HT-29 (cell line): ENCODE measurements at regions not wholly inside any gene's neighbourhood (a gene's known extent, or its start where the extent isn't known, plus 50 kb on each side); places are given as distances from the start of the nearest gene placed in this dataset.
"Not testable (repeated sequence)": the region's sequence is repeated elsewhere in the genome, so short reads cannot be mapped to it uniquely, and the experiment has no call there.

ENCODE experiments used
- DNase-seq: peaks from one replicate; pipeline ENCODE4 v3.0.0-alpha.2; 2015; ENCODE audit warnings: low spot score

DNA sequence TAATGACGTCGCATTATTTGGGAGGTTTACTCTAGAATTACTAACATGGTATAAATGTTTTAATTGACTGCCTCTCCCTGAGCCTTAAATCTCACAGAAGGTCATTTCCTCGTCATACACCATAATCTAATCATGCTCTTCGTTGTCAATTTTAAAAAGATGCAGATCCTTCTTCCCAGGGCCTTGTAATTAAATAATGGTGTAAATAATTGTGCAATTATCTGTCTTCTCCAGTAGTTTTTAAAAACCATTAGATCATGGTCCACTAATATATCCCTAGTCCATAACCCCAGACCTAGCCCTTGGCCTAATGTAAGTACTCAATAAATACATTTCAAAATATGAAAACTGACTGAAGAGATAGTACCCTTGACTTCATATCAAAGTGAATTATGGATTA, 181.5 kb upstream of the GNAI1 start:
- DNase-seq, result no peak

GRCh38 chr7:79952399-79952798, 182.2 kb upstream of the GNAI1 start:
- no peak for DNase-seq

- DNase-seq, result no peak
These were observed 183.2 kb upstream of the GNAI1 start for GRCh38 chr7:79951415-79951814.

GRCh38 chr7:79949778-79950177, 184.9 kb upstream of the GNAI1 start:
- DNase-seq, result no peak

- DNase-seq, result no peak
These were observed 198.2 kb upstream of the GNAI1 start for GRCh38 chr7:79936281-79936983.

DNA sequence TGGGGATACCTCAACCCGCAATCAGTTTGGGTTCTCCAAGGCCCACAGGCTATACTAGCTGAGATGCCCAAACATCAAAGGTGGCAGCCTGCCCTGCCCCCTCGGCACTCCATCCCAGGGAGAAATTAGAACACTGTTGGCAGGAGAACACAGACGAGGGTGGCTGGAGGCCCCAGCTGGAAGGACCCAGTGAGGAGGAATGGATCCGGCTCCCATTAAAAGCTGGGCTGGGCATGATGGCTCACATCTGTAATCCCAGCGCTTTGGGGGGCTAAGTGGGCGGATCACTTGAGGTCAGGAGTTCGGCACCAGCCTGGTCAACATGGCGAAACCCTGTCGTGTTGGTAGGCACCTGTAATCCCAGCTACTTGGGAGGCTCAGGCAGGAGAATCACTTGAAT, 199.9 kb upstream of the GNAI1 start:
- DNase-seq, result no peak

DNA sequence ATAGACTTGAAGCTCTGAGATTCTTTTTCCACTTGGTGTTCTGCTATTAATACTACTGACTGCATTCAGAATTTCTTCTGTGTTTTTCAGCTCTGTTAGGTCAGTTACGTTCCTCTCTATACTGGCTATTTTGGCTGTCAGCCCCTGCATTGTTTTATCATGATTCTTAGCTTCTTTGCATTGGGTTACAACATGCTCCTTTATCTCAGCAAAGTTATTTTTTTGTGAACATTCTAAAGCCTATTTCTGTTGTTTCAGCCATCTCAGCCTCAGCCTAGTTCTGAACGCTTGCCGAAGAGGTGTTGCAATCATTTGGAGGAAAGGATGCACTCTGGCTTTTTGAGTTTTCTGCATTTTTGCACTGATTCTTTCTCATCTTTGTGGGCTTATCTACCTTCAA, 201.5 kb upstream of the GNAI1 start:
- DNase-seq, result no peak

DNA sequence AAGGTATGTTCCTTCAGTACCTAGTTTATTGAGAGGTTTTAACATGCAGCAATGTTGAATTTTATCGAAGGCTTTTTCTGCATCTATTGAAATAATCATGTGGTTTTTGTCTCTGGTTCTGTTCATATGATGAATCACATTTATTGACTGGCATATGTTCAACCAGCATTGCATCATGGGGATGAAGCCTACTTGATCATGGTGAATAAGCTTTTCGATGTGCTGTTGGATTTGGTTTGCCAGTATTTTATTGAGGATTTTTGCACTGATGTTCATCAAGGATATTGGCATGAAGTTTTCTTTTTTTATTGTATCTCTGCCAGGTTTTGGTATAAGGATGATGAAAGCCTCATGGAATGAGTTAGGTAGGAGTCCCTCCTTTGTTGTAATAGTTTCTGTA, 204.0 kb upstream of the GNAI1 start:
- DNase-seq, result no peak

GRCh38 chr7:79927116-79927515, 207.5 kb upstream of the GNAI1 start:
- DNase-seq, result no peak

DNA sequence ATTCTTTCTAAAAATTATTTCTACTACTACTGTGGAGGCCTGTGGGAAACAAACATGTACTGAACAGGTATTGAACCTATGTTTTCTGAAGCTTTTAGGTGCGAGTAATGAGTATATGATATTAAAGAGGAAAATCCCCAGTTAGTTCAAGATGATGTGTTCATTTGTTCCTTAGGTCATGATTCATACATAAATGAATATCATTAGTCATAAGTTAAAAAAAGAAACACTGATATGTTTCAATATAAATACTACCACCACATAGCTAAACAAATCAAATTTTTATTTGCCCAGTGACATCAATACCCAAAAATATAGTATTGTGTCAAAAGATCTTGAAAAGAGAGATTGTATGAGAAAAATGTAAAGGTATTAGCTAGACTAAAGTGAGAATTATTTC, 210.7 kb upstream of the GNAI1 start:
- DNase-seq, result no peak

- no peak for DNase-seq
These were observed 211.7 kb upstream of the GNAI1 start for GRCh38 chr7:79922894-79923293.

- DNase-seq, result no peak
These were observed 212.7 kb upstream of the GNAI1 start for GRCh38 chr7:79921976-79922375.

DNA sequence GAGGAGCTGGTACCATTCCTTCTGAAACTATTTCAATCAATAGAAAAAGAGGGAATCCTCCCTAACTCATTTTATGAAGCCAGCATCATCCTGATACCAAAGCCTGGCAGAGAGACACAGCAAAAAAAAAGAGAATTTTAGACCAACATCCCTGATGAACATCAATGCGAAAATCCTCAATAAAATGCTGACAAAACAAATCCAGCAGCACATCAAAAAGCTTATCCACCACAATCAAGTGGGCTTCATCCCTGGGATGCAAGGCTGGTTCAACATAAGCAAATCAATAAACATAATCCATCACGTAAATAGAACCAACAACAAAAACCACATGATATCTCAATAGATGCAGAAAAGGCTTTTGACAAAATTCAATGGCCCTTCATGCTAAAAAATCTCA, 216.0 kb upstream of the GNAI1 start:
- not testable (repeated sequence) for DNase-seq

DNA sequence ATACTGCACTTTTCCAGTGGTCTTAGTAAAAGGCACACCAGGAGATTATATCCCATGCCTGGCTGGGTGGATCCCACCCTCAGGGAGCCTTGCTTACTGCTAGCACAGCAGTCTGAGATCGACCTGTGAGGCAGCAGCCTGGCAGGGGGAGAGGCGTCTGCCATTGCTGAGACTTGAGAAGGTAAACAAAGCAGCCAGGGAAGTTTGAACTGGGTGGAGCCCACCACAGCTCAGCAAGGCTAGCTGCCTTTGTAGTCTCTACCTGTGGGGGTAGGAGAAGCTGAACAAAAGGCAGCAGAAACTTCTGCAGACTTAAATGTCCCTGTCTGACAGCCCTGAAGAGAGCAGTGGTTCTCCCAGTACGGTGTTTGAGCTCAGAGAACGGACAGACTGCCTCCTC, 219.3 kb upstream of the GNAI1 start:
- not testable (repeated sequence) for DNase-seq

DNA sequence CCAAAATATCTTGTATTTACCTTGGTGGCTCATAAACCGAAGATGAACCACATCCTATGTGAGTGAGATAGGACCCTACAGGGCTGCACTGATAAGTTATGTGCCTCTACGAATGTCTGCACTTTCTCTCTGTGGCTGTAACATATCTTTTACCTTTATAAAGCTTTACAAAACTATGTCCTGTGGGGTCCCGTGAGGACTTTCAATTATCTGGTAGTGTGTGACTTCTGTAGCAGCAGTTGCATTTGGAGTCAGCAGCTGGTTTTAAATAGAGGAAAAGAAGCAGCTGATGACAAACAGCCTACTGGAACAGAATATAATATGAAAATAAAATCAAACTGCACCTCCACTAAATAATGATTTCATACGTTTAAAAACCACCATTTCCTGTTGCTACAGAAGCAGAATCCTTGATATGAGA, 222.4 kb upstream of the GNAI1 start:
- no peak for DNase-seq

DNA sequence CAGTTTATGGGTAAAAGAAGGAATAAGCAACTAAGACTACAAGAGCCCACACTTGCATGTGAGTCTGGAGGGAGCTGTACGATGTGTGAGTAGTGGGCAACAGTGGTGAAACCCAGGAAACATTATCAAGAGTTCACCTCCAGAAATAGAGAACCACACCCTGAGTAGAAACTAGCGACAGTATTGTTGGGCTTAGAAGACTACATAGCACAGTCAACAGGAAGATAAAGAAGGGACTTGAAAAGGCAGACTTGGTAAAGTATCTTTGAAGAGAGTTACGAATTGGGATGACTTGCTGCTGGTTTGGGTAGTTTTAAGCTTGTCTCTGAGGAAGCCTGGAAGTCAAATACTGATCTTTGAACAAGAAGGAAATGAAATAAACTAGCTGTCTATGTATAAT, 223.2 kb upstream of the GNAI1 start:
- DNase-seq, result no peak

- no peak for DNase-seq
These were observed 225.5 kb upstream of the GNAI1 start for GRCh38 chr7:79909176-79909575.

GRCh38 chr7:79897166-79897565, 237.5 kb upstream of the GNAI1 start:
- DNase-seq, result no peak

GRCh38 chr7:79893991-79894390, 240.6 kb upstream of the GNAI1 start:
- no peak for DNase-seq

DNA sequence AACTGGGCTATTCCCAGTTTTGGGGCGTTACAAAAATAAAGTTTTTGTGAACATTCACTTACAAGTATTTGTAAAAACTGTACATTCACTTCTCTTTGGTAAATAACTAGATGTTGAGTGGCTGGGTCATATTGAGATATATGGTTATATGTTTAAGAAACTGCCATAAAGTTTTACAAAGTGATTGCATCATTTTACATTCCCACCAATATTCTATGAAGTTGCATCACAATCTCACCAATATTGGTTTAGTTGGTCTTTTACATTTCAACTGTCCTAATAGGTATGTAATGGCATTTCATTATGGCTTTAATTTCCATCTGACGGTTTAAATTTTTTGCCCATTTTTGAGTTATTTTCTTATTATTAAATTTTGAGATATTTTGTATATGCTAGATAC, 251.7 kb upstream of the GNAI1 start:
- no peak for DNase-seq

DNA sequence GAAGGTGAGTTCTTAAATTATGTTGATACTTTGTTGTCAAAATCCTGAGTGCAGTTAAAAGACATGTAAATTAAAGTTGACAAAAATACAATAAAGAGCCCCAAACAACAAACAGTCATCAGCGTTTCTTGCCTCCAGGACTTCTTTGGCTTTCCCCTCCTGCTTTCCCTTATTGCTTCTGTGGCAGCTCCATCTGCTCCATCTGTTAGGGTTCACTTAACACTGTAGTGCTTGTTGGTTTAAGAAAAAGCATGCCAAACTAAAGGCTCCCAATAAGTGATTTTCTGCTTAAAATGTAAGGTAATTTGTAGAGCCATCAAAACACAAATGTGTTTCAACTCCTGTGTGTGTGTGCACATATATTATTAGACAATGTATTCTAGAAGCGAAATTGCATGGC, 254.3 kb upstream of the GNAI1 start:
- DNase-seq, result no peak

- DNase-seq, result no peak
These were observed 256.7 kb upstream of the GNAI1 start for GRCh38 chr7:79877874-79878465.

DNA sequence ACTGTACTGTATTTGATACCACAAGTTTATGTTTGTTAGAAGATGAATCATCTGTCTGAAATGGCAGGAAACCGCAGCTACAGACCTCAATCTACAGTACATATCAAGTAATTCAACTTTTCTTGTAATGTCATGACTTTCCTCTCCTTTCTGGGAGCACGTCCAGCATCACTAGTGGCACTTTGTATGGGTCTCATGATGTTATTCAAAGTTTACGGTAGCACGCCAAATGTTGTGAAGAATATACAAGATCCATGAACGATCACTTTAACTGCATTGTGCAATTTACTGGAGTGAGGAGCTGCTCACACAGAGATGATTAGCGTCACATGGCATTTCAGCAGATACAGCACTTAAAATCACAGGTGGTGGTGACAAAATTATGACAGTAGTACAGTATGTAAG, 257.8 kb upstream of the GNAI1 start:
- DNase-seq, result peak; percentile 26

DNA sequence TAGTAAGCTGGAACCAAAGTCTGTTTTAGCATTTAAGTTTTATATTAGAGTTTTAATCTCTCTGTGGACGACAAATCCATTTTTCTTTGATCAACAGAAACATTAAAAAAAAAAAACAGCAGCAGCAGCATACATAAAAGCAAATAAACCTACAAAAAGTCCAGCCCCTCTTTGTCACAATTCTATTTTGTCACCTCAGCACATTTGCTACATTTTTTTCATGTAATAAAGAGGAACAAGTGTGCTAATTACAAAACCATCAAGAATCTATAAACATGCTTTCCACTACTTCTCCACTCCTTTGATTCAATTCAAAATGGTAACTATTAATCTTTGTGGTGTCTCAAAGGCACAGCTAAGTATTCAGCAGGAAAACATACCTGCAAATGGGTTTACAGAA, 259.8 kb upstream of the GNAI1 start:
- DNase-seq, result no peak
